ENCODE measurements at regions not wholly inside any gene's neighbourhood (a gene's known extent, or its start where the extent isn't known, plus 50 kb on each side); places are given as distances from the start of the nearest gene placed in this dataset.

GRCh38 chr4:138327338-138327737 lies 85.2 kb upstream of the SLC7A11 start:
- no peak for DNase-seq (ENCODE audit: low read depth, low spot score)

GRCh38 chr4:138320831-138321230 lies 78.7 kb upstream of the SLC7A11 start:
- DNase-seq (ENCODE audit: low read depth, low spot score) = no peak

GRCh38 chr4:138320030-138320429 lies 77.9 kb upstream of the SLC7A11 start:
- no peak for DNase-seq (ENCODE audit: low read depth, low spot score)

GRCh38 chr4:138317175-138317748 lies 75.1 kb upstream of the SLC7A11 start:
- DNase-seq (ENCODE audit: low read depth, low spot score) = no peak

- no peak for DNase-seq (ENCODE audit: low read depth, low spot score)
Measured at GRCh38 chr4:138312536-138312911, 70.4 kb upstream of the SLC7A11 start.

GRCh38 chr4:138311771-138312535 lies 69.8 kb upstream of the SLC7A11 start:
- DNase-seq (ENCODE audit: low read depth, low spot score) = no peak

- no peak for DNase-seq (ENCODE audit: low read depth, low spot score)
Measured at GRCh38 chr4:138310991-138311390, 68.8 kb upstream of the SLC7A11 start.

GRCh38 chr4:138310498-138310897 lies 68.3 kb upstream of the SLC7A11 start:
- no peak for DNase-seq (ENCODE audit: low read depth, low spot score)

GRCh38 chr4:138308356-138308755 lies 66.2 kb upstream of the SLC7A11 start:
- no peak for DNase-seq (ENCODE audit: low read depth, low spot score)

GRCh38 chr4:138307319-138307718 lies 65.2 kb upstream of the SLC7A11 start:
- no peak for DNase-seq (ENCODE audit: low read depth, low spot score)

- DNase-seq (ENCODE audit: low read depth, low spot score) = no peak
Measured at GRCh38 chr4:138305050-138305449, 62.9 kb upstream of the SLC7A11 start.

- DNase-seq (ENCODE audit: low read depth, low spot score) = no peak
Measured at GRCh38 chr4:138301536-138301935, 59.4 kb upstream of the SLC7A11 start.

- DNase-seq (ENCODE audit: low read depth, low spot score) = no peak
Measured at GRCh38 chr4:138300616-138301015, 58.5 kb upstream of the SLC7A11 start.

- DNase-seq (ENCODE audit: low read depth, low spot score) = no peak
Measured at GRCh38 chr4:138299881-138300280, 57.7 kb upstream of the SLC7A11 start.

- DNase-seq (ENCODE audit: low read depth, low spot score) = no peak
Measured at GRCh38 chr4:138298866-138299265, 56.7 kb upstream of the SLC7A11 start.

GRCh38 chr4:138298431-138298830 lies 56.3 kb upstream of the SLC7A11 start:
- no peak for DNase-seq (ENCODE audit: low read depth, low spot score)

- DNase-seq (ENCODE audit: low read depth, low spot score) = no peak
Measured at GRCh38 chr4:138297743-138298405, 55.7 kb upstream of the SLC7A11 start.

GRCh38 chr4:138292321-138292720 lies 50.2 kb upstream of the SLC7A11 start:
- no peak for DNase-seq (ENCODE audit: low read depth, low spot score)
